ENCODE measurements at regions not wholly inside any gene's neighbourhood (a gene's known extent, or its start where the extent isn't known, plus 50 kb on each side); places are given as distances from the start of the nearest gene placed in this dataset.

GRCh38 chr7:25646726-25647413 is 418.6 kb upstream of the NPVF start:
- H3K36me3 Mint-ChIP-seq (ENCODE audit: low read depth): no peaks in the 10 kb centered on the region
- CTCF ChIA-PET: no interaction called here
- DNase-seq: no peak
- no peaks in the 10 kb centered on the region for H3K4me1 Mint-ChIP-seq (ENCODE audit: low read depth)
- H3K27ac Mint-ChIP-seq: no peak overlapping the region
- no peaks in the 10 kb centered on the region for H3K9me3 Mint-ChIP-seq
- H3K27me3 Mint-ChIP-seq (ENCODE audit: low read depth): no peaks in the 10 kb centered on the region
- H3K4me3 Mint-ChIP-seq: no peak overlapping the region
- intact Hi-C loops (cut with micrococcal nuclease): no loop called here

- Mint-ChIP-seq H3K4me1 (ENCODE audit: low read depth) (peaks cover 9% of the 10 kb centered on the region), H3K36me3 (ENCODE audit: low read depth) (no peaks in the 10 kb centered on the region), H3K4me3 (no peak overlapping the region), H3K9me3 (no peaks in the 10 kb centered on the region), H3K27ac (no peak overlapping the region), H3K27me3 (ENCODE audit: low read depth) (no peaks in the 10 kb centered on the region)
- CTCF ChIA-PET: no interaction called here
- no peak for DNase-seq
- intact Hi-C loops (cut with micrococcal nuclease): no loop called here
Observed at GRCh38 chr7:25647872-25648271, 419.6 kb upstream of the NPVF start.

GRCh38 chr7:25652366-25652765 is 424.1 kb upstream of the NPVF start:
- peaks cover 25% of the 10 kb centered on the region for H3K4me1 Mint-ChIP-seq (ENCODE audit: low read depth)
- H3K36me3 Mint-ChIP-seq (ENCODE audit: low read depth): no peaks in the 10 kb centered on the region
- H3K4me3 Mint-ChIP-seq: no peak overlapping the region
- intact Hi-C loops (cut with micrococcal nuclease): no loop called here
- DNase-seq: no peak
- no peaks in the 10 kb centered on the region for H3K9me3 Mint-ChIP-seq
- no peak overlapping the region for H3K27ac Mint-ChIP-seq
- H3K27me3 Mint-ChIP-seq (ENCODE audit: low read depth): no peaks in the 10 kb centered on the region
- CTCF ChIA-PET: no interaction called here

GRCh38 chr7:25653384-25653783 is 425.1 kb upstream of the NPVF start:
- CTCF ChIA-PET: no interaction called here
- no peak for DNase-seq
- Mint-ChIP-seq H3K27me3 (ENCODE audit: low read depth) (no peaks in the 10 kb centered on the region), H3K27ac (no peak overlapping the region), H3K4me3 (no peak overlapping the region), H3K9me3 (no peaks in the 10 kb centered on the region), H3K4me1 (ENCODE audit: low read depth) (peaks cover 25% of the 10 kb centered on the region), H3K36me3 (ENCODE audit: low read depth) (no peaks in the 10 kb centered on the region)
- intact Hi-C loops (cut with micrococcal nuclease): no loop called here

GRCh38 chr7:25656071-25656470 is 427.8 kb upstream of the NPVF start:
- no peak overlapping the region for H3K4me3 Mint-ChIP-seq
- no peaks in the 10 kb centered on the region for H3K9me3 Mint-ChIP-seq
- H3K27me3 Mint-ChIP-seq (ENCODE audit: low read depth): no peaks in the 10 kb centered on the region
- no peak for DNase-seq
- H3K27ac Mint-ChIP-seq: no peak overlapping the region
- intact Hi-C loops (cut with micrococcal nuclease): no loop called here
- peaks cover 25% of the 10 kb centered on the region for H3K4me1 Mint-ChIP-seq (ENCODE audit: low read depth)
- no peaks in the 10 kb centered on the region for H3K36me3 Mint-ChIP-seq (ENCODE audit: low read depth)
- CTCF ChIA-PET: interaction anchor here (0.7 kb wide), 1 partner anchor 1250 kb away, joined by 3 read pairs; no protein-coding TSS in a partner anchor

- peaks cover 25% of the 10 kb centered on the region for H3K4me1 Mint-ChIP-seq (ENCODE audit: low read depth)
- intact Hi-C loops (cut with micrococcal nuclease): no loop called here
- no peaks in the 10 kb centered on the region for H3K36me3 Mint-ChIP-seq (ENCODE audit: low read depth)
- CTCF ChIA-PET: interaction anchor here (0.7 kb wide), 1 partner anchor 1249 kb away, joined by 3 read pairs; no protein-coding TSS in a partner anchor
- H3K27me3 Mint-ChIP-seq (ENCODE audit: low read depth): no peaks in the 10 kb centered on the region
- DNase-seq: no peak
- no peak overlapping the region for H3K4me3 Mint-ChIP-seq
- no peak overlapping the region for H3K27ac Mint-ChIP-seq
- H3K9me3 Mint-ChIP-seq: no peaks in the 10 kb centered on the region
Observed at GRCh38 chr7:25656581-25657026, 428.3 kb upstream of the NPVF start.

- H3K27ac Mint-ChIP-seq: no peak overlapping the region
- no peak for DNase-seq
- no peaks in the 10 kb centered on the region for H3K36me3 Mint-ChIP-seq (ENCODE audit: low read depth)
- H3K27me3 Mint-ChIP-seq (ENCODE audit: low read depth): no peaks in the 10 kb centered on the region
- no peak overlapping the region for H3K4me3 Mint-ChIP-seq
- peaks cover 14% of the 10 kb centered on the region for H3K4me1 Mint-ChIP-seq (ENCODE audit: low read depth)
- H3K9me3 Mint-ChIP-seq: no peaks in the 10 kb centered on the region
- intact Hi-C loops (cut with micrococcal nuclease): no loop called here
- CTCF ChIA-PET: no interaction called here
Observed at GRCh38 chr7:25658375-25658774, 430.1 kb upstream of the NPVF start.

- CTCF ChIA-PET: interaction anchor here (0.6 kb wide), 1 partner anchor 1516 kb away, joined by 3 read pairs; no protein-coding TSS in a partner anchor
- Mint-ChIP-seq H3K4me3 (no peak overlapping the region), H3K27me3 (ENCODE audit: low read depth) (no peaks in the 10 kb centered on the region), H3K36me3 (ENCODE audit: low read depth) (no peaks in the 10 kb centered on the region), H3K9me3 (no peaks in the 10 kb centered on the region), H3K27ac (no peak overlapping the region), H3K4me1 (ENCODE audit: low read depth) (peaks cover 14% of the 10 kb centered on the region)
- intact Hi-C loops (cut with micrococcal nuclease): no loop called here
- DNase-seq: no peak
Observed at GRCh38 chr7:25659841-25660240, 431.6 kb upstream of the NPVF start.

- Mint-ChIP-seq H3K36me3 (ENCODE audit: low read depth) (no peaks in the 10 kb centered on the region), H3K4me3 (no peak overlapping the region), H3K27me3 (ENCODE audit: low read depth) (no peaks in the 10 kb centered on the region), H3K9me3 (no peaks in the 10 kb centered on the region), H3K4me1 (ENCODE audit: low read depth) (peaks cover 4% of the 10 kb centered on the region), H3K27ac (no peak overlapping the region)
- CTCF ChIA-PET: interaction anchor here (0.8 kb wide), 1 partner anchor 10 kb away, joined by 3 read pairs; no protein-coding TSS in a partner anchor
- DNase-seq: no peak
- intact Hi-C loops (cut with micrococcal nuclease): no loop called here
Observed at GRCh38 chr7:25662841-25663800, 434.8 kb upstream of the NPVF start.

GRCh38 chr7:25663877-25664276 is 435.6 kb upstream of the NPVF start:
- Mint-ChIP-seq H3K9me3 (no peaks in the 10 kb centered on the region), H3K4me3 (no peak overlapping the region), H3K36me3 (ENCODE audit: low read depth) (no peaks in the 10 kb centered on the region), H3K4me1 (ENCODE audit: low read depth) (peaks cover 4% of the 10 kb centered on the region), H3K27ac (no peak overlapping the region), H3K27me3 (ENCODE audit: low read depth) (no peaks in the 10 kb centered on the region)
- CTCF ChIA-PET: no interaction called here
- no peak for DNase-seq
- intact Hi-C loops (cut with micrococcal nuclease): no loop called here

- no peak overlapping the region for H3K27ac Mint-ChIP-seq
- H3K27me3 Mint-ChIP-seq (ENCODE audit: low read depth): no peaks in the 10 kb centered on the region
- no peaks in the 10 kb centered on the region for H3K9me3 Mint-ChIP-seq
- CTCF ChIA-PET: interaction anchor here (0.6 kb wide), 1 partner anchor 152 kb away, joined by 3 read pairs; no protein-coding TSS in a partner anchor
- H3K4me3 Mint-ChIP-seq: no peak overlapping the region
- H3K36me3 Mint-ChIP-seq (ENCODE audit: low read depth): no peaks in the 10 kb centered on the region
- intact Hi-C loops (cut with micrococcal nuclease): no loop called here
- DNase-seq: no peak
- H3K4me1 Mint-ChIP-seq (ENCODE audit: low read depth): peaks cover 4% of the 10 kb centered on the region
Observed at GRCh38 chr7:25664593-25664992, 436.3 kb upstream of the NPVF start.

- Mint-ChIP-seq H3K27ac (no peak overlapping the region), H3K36me3 (ENCODE audit: low read depth) (no peaks in the 10 kb centered on the region), H3K4me1 (ENCODE audit: low read depth) (peaks cover 4% of the 10 kb centered on the region), H3K9me3 (no peaks in the 10 kb centered on the region), H3K27me3 (ENCODE audit: low read depth) (no peaks in the 10 kb centered on the region), H3K4me3 (no peak overlapping the region)
- intact Hi-C loops (cut with micrococcal nuclease): no loop called here
- no peak for DNase-seq
- CTCF ChIA-PET: no interaction called here
Observed at GRCh38 chr7:25665374-25665773, 437.1 kb upstream of the NPVF start.

Measured in activated naive CD4-positive, alpha-beta T cell treated with anti-CD3 and anti-CD28 coated beads for 36 hours (primary cell).